Right ventricle myocardium superior (tissue), 1 donor: ENCODE measurements at regions not wholly inside any gene's neighbourhood (a gene's known extent, or its start where the extent isn't known, plus 50 kb on each side); places are given as distances from the start of the nearest gene placed in this dataset.

Experiments
- ATAC-seq: fragments of 200-7000 bp; cut with Tn5 transposase; one replicate; pipeline ENCODE4 v1.9.1; 2020; ENCODE audit warnings: mild to moderate bottlenecking; ENCODE audit not compliant: poor library complexity
- DNase-seq: peaks from one replicate; pipeline ENCODE4 v3.0.0-alpha.2; 2020
- intact Hi-C: fragments of 100-400 bp; cut with DNase I; formaldehyde crosslinking; loops from one replicate; pipeline ENCODE4 v1.11.2; 2022
- donor health status: DM: no; HTN: yes; CAD: no; lungs with severe emphysema.

GRCh38 chr5:98588215-98588614, 185.2 kb upstream of the RGMB start:
- no peak for ATAC-seq

GRCh38 chr5:98593418-98593817, 180.0 kb upstream of the RGMB start:
- ATAC-seq (no peak), DNase-seq (no peak)
- intact Hi-C loops = no loop called here

More at GRCh38 chr5:98588215-98588614, 185.2 kb upstream of the RGMB start:
- DNase-seq = no peak
- intact Hi-C loops = no loop called here

GRCh38 chr5:98594098-98594497, 179.4 kb upstream of the RGMB start:
- intact Hi-C loops = no loop called here
- no peak for ATAC-seq
- DNase-seq = no peak

- DNase-seq = no peak
- no peak for ATAC-seq
- intact Hi-C loops = no loop called here
Measured at GRCh38 chr5:98599016-98599415, 174.4 kb upstream of the RGMB start.

GRCh38 chr5:98602534-98603112, 170.8 kb upstream of the RGMB start:
- ATAC-seq (no peak), DNase-seq (no peak)
- intact Hi-C loops = no loop called here

GRCh38 chr5:98603456-98603855, 170.0 kb upstream of the RGMB start:
- DNase-seq = no peak
- ATAC-seq = no peak
- intact Hi-C loops = no loop called here

- intact Hi-C loops = no loop called here
- ATAC-seq (no peak), DNase-seq (no peak)
Measured at GRCh38 chr5:98604301-98604700, 169.2 kb upstream of the RGMB start.

- DNase-seq (no peak), ATAC-seq (no peak)
- intact Hi-C loops = no loop called here
Measured at GRCh38 chr5:98604721-98605425, 168.6 kb upstream of the RGMB start.

GRCh38 chr5:98605426-98605825, 168.0 kb upstream of the RGMB start:
- no peak for ATAC-seq
- intact Hi-C loops = no loop called here

GRCh38 chr5:98606961-98607360, 166.5 kb upstream of the RGMB start:
- DNase-seq (no peak), ATAC-seq (no peak)
- intact Hi-C loops = no loop called here

More at GRCh38 chr5:98605426-98605825, 168.0 kb upstream of the RGMB start:
- no peak for DNase-seq

GRCh38 chr5:98608052-98608451, 165.4 kb upstream of the RGMB start:
- DNase-seq (no peak), ATAC-seq (no peak)
- intact Hi-C loops = no loop called here

GRCh38 chr5:98614341-98614740, 159.1 kb upstream of the RGMB start:
- ATAC-seq (no peak), DNase-seq (no peak)
- intact Hi-C loops = no loop called here

GRCh38 chr5:98621821-98622220, 151.6 kb upstream of the RGMB start:
- ATAC-seq (peak; percentile 43), DNase-seq (no peak)
- intact Hi-C loops = no loop called here

- intact Hi-C loops = no loop called here
- DNase-seq = no peak
- no peak for ATAC-seq
Measured at GRCh38 chr5:98624145-98624880, 149.2 kb upstream of the RGMB start.

- intact Hi-C loops = no loop called here
- no peak for DNase-seq
- ATAC-seq = no peak
Measured at GRCh38 chr5:98627121-98627520, 146.3 kb upstream of the RGMB start.

- DNase-seq (no peak), ATAC-seq (no peak)
- intact Hi-C loops = no loop called here
Measured at GRCh38 chr5:98630621-98631020, 142.8 kb upstream of the RGMB start.

- DNase-seq (no peak), ATAC-seq (no peak)
- intact Hi-C loops = no loop called here
Measured at GRCh38 chr5:98631311-98632054, 142.0 kb upstream of the RGMB start.

- DNase-seq = no peak
- intact Hi-C loops = no loop called here
- no peak for ATAC-seq
Measured at GRCh38 chr5:98635656-98636055, 137.8 kb upstream of the RGMB start.

- no peak for ATAC-seq
- DNase-seq = no peak
- intact Hi-C loops = no loop called here
Measured at GRCh38 chr5:98637116-98637515, 136.3 kb upstream of the RGMB start.
